Retinal pigment epithelial cell (primary cell): ENCODE measurements at regions not wholly inside any gene's neighbourhood (a gene's known extent, or its start where the extent isn't known, plus 50 kb on each side); places are given as distances from the start of the nearest gene placed in this dataset.
"Not testable (repeated sequence)": the region's sequence is repeated elsewhere in the genome, so short reads cannot be mapped to it uniquely, and the experiment has no call there.

Experiments
- DNase-seq: peaks from one replicate; pipeline ENCODE4 v3.0.0-alpha.2; 2010; ENCODE audit warnings: low read depth
- H3K4me3 ChIP-seq: 2 replicates; pipeline ENCODE4 v1.5.1; 2011; ENCODE audit warnings: mild to moderate bottlenecking, low read length, control low read depth, moderate library complexity
- TF ChIP-seq, protein P1 (sequence below): conservative IDR thresholded peaks from 2 replicates; pipeline ENCODE4 v1.5.1; 2011; ENCODE audit warnings: low read depth, low read length, control low read depth, inconsistent platforms

DNA sequence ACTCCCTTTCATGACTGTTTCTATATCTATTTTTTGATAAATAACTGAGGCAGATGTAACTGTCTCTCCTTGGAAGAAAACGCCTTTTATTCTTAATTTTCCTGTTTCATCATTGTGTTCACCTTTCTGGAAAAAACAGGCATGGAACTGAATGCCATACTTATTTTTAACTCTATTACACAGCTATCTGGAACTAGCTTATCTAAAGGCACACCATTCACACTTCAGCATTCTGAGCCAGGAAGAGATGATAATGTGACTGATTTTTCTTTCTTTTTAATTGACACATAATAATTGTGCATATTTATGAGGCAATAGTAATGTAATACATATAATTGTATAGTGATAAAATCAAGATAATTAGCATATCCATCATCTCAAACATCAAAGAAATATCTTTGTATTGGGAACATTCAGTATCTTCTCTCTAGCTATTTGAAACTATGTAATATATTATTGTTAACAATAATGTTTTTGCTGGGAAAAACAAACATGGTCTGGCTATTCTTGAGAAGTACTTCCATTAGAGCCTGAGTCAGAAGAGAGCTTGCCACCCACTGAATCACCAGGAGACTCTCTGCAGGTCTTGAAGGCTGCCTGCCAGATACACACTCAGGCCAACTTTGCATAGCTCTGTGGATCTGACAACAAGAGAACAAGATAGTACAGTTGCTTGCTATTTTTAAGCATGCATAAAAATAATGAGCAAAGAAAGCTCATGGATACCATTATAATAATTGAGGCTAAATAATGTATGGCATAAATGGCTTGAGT, 501.0 kb upstream of the EDIL3 start:
- no peak for DNase-seq
- TF ChIP-seq, protein P1, sequence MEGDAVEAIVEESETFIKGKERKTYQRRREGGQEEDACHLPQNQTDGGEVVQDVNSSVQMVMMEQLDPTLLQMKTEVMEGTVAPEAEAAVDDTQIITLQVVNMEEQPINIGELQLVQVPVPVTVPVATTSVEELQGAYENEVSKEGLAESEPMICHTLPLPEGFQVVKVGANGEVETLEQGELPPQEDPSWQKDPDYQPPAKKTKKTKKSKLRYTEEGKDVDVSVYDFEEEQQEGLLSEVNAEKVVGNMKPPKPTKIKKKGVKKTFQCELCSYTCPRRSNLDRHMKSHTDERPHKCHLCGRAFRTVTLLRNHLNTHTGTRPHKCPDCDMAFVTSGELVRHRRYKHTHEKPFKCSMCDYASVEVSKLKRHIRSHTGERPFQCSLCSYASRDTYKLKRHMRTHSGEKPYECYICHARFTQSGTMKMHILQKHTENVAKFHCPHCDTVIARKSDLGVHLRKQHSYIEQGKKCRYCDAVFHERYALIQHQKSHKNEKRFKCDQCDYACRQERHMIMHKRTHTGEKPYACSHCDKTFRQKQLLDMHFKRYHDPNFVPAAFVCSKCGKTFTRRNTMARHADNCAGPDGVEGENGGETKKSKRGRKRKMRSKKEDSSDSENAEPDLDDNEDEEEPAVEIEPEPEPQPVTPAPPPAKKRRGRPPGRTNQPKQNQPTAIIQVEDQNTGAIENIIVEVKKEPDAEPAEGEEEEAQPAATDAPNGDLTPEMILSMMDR = no peak
- no peak overlapping the region for H3K4me3 ChIP-seq

DNA sequence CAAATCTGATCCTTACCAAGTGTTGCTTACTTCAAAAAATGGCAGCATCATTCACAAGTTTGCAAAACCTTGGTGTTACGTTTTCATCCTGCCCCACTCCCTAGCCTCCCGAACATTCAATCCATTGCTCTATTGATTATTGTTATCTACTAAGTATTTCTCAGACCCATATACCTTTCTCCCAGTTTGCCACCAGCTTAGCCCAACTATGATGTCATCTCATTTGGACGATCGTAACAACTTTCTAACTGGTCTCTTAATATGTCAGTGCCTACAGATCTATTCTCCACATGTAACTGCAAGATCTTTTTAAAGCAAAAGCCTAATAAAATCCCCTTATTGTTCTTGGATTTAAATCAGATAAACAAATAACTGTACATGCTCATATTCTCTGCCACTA, 497.1 kb upstream of the EDIL3 start:
- DNase-seq = no peak
- H3K4me3 ChIP-seq = no peak overlapping the region
- TF ChIP-seq, protein P1 = no peak

DNA sequence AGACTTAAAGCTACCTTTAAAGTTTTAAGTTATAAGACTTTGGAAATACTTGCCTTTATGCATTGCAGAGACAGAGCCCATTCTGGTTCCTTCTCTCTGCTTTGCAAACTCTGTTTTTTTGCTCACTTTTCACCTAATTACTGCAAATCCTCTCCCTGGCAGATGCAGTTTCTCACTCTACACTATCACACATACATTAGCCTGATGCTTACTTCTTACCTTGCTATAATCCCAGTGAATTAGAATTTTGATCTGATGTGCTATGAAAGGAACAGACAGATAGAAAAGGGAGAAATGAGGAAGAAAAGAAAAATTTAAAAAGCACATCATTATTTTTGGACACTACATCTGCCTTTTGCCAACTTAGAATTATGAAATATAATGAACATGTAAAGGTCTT, 489.5 kb upstream of the EDIL3 start:
- TF ChIP-seq, protein P1 = no peak
- DNase-seq = no peak

DNA sequence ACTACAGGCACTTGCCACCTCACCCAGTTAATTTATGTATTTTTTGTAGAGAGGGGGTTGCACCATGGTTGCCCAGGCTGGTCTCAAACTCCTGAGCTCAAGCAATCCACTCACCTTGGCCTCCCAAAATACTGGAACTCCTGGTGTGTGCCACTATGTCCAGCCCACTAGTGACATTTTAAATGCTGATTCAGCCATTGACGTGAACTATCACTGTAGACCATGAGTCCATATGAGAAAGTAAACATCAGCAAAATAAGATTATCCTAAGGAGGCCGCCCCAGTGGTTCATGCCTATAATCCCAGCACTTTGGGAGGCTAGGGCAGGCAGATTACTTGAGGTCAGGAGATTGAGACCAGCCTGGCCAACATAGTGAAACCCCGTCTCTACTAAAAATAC, 488.1 kb upstream of the EDIL3 start:
- TF ChIP-seq, protein P1 = no peak
- no peak for DNase-seq
- H3K4me3 ChIP-seq = no peak overlapping the region

More for the DNA sequence above, 489.5 kb upstream of the EDIL3 start:
- no peak overlapping the region for H3K4me3 ChIP-seq

DNA sequence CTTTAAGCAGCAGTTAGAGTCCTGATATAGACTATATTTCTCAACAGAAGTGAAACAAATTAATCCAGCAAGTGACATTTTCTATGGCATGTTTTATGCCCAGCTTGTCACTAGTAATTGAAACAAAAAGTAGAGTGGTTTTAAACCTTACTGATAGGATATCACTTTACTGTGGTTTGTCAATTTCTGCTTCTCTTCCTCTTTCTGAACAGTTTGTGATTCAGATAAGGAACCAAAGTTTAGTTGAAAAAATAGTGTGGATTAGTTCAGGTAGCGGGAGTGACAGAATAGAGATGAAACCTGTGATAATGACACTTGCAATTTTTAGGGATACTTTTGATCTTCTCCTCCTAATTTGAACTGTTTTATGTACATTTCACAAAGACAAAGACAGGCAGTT, 485.7 kb upstream of the EDIL3 start:
- no peak for DNase-seq
- TF ChIP-seq, protein P1 = no peak
- no peak overlapping the region for H3K4me3 ChIP-seq

DNA sequence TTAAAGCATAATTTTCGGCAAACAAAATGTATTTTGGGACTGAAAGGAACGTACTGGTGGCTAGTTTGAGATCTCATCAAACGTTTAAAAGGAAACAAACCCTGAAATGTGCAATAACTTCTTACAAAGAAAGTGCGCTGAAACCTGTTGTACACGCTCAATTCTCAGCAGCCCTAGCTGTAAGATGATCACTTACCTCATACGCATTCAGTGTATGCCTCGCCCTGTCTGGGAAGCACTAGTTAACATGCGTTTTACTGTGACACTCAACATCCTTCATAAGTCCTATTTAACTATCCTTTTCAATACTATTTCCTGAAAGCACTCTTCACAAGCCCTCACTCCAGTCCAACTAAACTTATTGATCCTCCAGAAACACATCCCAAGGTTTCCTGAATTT, 485.0 kb upstream of the EDIL3 start:
- H3K4me3 ChIP-seq = no peak overlapping the region
- DNase-seq = no peak
- TF ChIP-seq, protein P1 = no peak

DNA sequence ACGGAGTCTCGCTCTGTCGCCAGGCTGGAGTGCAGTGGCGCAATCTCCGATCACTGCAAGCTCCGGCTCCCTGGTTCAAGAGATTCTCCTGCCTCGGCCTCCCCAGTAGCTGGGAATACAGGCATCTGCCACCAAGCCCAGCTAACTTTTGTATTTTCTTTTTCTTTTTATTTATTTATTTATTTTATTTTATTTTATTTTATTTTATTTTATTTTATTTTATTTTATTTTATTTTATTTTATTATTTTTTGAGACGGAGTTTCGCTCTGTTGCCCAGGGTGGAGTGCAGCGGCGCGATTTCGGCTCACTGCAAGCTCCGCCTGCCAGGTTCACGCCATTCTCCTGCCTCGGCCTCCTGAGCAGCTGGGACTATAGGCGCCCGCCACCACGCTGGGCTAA, 479.3 kb upstream of the EDIL3 start:
- H3K4me3 ChIP-seq, DNase-seq: not testable (repeated sequence)
